ENCODE measurements at regions not wholly inside any gene's neighbourhood (a gene's known extent, or its start where the extent isn't known, plus 50 kb on each side); places are given as distances from the start of the nearest gene placed in this dataset.
"Not testable (repeated sequence)": the region's sequence is repeated elsewhere in the genome, so short reads cannot be mapped to it uniquely, and the experiment has no call there.

- DNase-seq: no peak
These were observed 185.5 kb downstream of the KCNS3 start for GRCh38 chr2:18063826-18064470.

- DNase-seq: no peak
These were observed 184.4 kb downstream of the KCNS3 start for GRCh38 chr2:18062892-18063291.

GRCh38 chr2:18061717-18062116 lies 183.2 kb downstream of the KCNS3 start:
- DNase-seq: no peak

- DNase-seq: no peak
These were observed 179.2 kb downstream of the KCNS3 start for GRCh38 chr2:18057657-18058056.

- no peak for DNase-seq
These were observed 176.8 kb downstream of the KCNS3 start for GRCh38 chr2:18055290-18055689.

- no peak for DNase-seq
These were observed 171.5 kb downstream of the KCNS3 start for GRCh38 chr2:18050001-18050400.

- DNase-seq: no peak
These were observed 170.9 kb downstream of the KCNS3 start for GRCh38 chr2:18049325-18049724.

GRCh38 chr2:18047896-18048657 lies 169.6 kb downstream of the KCNS3 start:
- DNase-seq: no peak

GRCh38 chr2:18047213-18047611 lies 168.7 kb downstream of the KCNS3 start:
- no peak for DNase-seq

- no peak for DNase-seq
These were observed 168.2 kb downstream of the KCNS3 start for GRCh38 chr2:18046558-18047212.

GRCh38 chr2:18046017-18046416 lies 167.6 kb downstream of the KCNS3 start:
- DNase-seq: no peak

- DNase-seq: no peak
These were observed 166.8 kb downstream of the KCNS3 start for GRCh38 chr2:18045230-18045629.

GRCh38 chr2:18017381-18017780 lies 138.9 kb downstream of the KCNS3 start:
- not testable (repeated sequence) for DNase-seq

GRCh38 chr2:18009891-18010290 lies 131.4 kb downstream of the KCNS3 start:
- DNase-seq: no peak

- DNase-seq: no peak
These were observed 126.9 kb downstream of the KCNS3 start for GRCh38 chr2:18005411-18005810.

GRCh38 chr2:18001671-18002070 lies 123.2 kb downstream of the KCNS3 start:
- no peak for DNase-seq

GRCh38 chr2:17996978-17997377 lies 118.5 kb downstream of the KCNS3 start:
- DNase-seq: no peak

- no peak for DNase-seq
These were observed 117.1 kb downstream of the KCNS3 start for GRCh38 chr2:17995593-17995992.

All from NCI-H510A treated with DMSO at 0.1 percent for 48 hours (cell line).